Immature natural killer cell (primary cell): ENCODE measurements at regions not wholly inside any gene's neighbourhood (a gene's known extent, or its start where the extent isn't known, plus 50 kb on each side); places are given as distances from the start of the nearest gene placed in this dataset.

Experiments used
- DNase-seq, 3 donors: peaks; one replicate each; pipeline ENCODE4 v3.0.0; 2022; ENCODE audit warnings: mixed read lengths in 1 of 3
- H3K27ac Mint-ChIP-seq, 6 donors: one replicate each; pipeline ENCODE4 v1.8.0; 2020; ENCODE audit warnings: mixed read lengths in 6 of 6, mild to moderate bottlenecking in 5 of 6, inconsistent platforms in 4 of 6, moderate library complexity in 3 of 6
- H3K27me3 Mint-ChIP-seq, 3 donors: one replicate each; pipeline ENCODE4 v1.8.0; 2020 to 2021; ENCODE audit warnings: low read depth in 3 of 3, mild to moderate bottlenecking in 3 of 3, mixed read lengths in 3 of 3, moderate library complexity in 3 of 3, inconsistent platforms in 1 of 3
- H3K36me3 Mint-ChIP-seq, 3 donors: one replicate each; pipeline ENCODE4 v1.8.0; 2020; ENCODE audit warnings: mixed read lengths in 3 of 3, inconsistent platforms in 2 of 3, mild to moderate bottlenecking in 2 of 3
- H3K4me1 Mint-ChIP-seq, 2 donors: one replicate each; pipeline ENCODE4 v1.8.0; 2020; ENCODE audit warnings: inconsistent platforms in 2 of 2, mild to moderate bottlenecking in 2 of 2, mixed read lengths in 2 of 2, moderate library complexity in 1 of 2
- H3K4me3 Mint-ChIP-seq, 5 donors: one replicate each; pipeline ENCODE4 v1.8.0; 2020; ENCODE audit warnings: mild to moderate bottlenecking in 5 of 5, mixed read lengths in 5 of 5, inconsistent platforms in 3 of 5, moderate library complexity in 3 of 5
- H3K9me3 Mint-ChIP-seq, 6 donors: one replicate each; pipeline ENCODE4 v1.8.0; 2020; ENCODE audit warnings: mild to moderate bottlenecking in 6 of 6, mixed read lengths in 6 of 6, inconsistent platforms in 4 of 6, moderate library complexity in 3 of 6

DNA sequence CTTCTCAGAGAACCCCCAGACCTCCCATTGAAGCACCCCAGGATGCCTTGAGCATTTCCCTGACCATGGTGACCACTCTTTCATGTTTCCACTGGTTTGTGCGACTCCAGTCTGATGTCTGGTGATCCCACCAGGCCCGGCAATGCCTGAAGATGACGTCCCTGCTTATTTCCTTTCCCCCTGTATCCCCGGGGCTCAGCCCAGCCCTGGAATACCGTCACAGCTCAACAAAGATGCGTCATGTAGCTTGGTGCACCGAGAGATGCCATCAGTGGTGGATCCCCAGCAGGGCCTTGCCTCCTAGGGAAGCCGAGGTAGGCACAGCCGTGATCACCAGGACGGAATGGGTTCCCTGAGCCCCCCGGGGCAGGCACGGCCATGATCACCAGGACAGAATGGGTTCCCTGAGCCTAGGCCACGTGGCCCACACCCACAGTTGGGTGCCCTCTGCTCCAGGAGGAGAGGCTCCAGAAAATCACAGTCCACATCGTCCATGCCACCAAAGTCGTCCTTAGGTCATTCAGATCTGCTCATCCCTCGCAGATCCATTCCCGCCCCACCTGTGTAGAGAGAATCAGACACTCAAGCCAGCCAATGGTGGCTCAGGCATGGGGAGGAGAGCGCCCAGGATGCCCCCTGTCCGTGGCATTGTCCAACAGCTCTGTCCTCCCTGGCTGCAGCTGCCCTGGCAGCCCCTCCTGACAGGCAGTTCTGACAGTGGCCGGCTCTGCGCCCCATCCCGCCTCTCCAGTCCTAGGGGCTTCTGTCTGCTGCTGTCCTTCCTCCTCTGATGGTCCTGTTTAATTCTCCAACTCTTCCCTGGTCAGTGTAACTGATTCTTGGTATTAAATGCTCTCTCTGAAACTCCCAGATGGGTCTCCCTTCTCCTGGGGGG is 261.1 kb downstream of the RBFOX3 start:
- no peaks in the 10 kb centered on the region for H3K36me3 Mint-ChIP-seq
- no peak overlapping the region for H3K4me3 Mint-ChIP-seq
- peaks cover 3 to 23% (median 9%) of the 10 kb centered on the region in 3 donors for H3K27me3 Mint-ChIP-seq
- DNase-seq, result no peak
- no peak overlapping the region for H3K27ac Mint-ChIP-seq
- H3K4me1 Mint-ChIP-seq, result no peaks in the 10 kb centered on the region
- peaks cover 0 to 4% (median 0%) of the 10 kb centered on the region in 6 donors for H3K9me3 Mint-ChIP-seq

DNA sequence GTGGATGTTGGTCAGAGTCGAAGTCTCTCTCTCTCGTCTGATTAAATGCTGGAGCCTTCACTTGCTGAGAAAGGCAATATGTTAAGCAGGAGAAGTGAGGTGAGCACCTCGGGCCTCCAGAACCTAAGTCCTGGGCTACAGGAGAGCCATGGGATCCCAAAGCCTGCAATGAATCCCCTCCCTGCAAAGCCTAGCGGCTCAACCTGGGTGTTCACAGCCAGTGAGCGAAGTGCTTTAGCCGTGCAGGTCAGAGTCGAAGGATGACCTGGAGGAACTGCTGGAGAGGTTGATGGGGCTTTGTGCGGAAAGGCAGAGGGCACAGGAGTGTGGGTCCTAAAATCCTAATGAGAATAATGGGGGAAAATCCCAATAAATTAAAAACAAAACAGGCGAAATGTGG is 267.8 kb downstream of the ENGASE start:
- H3K27me3 Mint-ChIP-seq, result peaks cover 4 to 20% (median 6%) of the 10 kb centered on the region in 3 donors
- no peaks in the 10 kb centered on the region for H3K9me3 Mint-ChIP-seq
- H3K4me3 Mint-ChIP-seq, result no peak overlapping the region
- DNase-seq, result no peak
- no peaks in the 10 kb centered on the region for H3K4me1 Mint-ChIP-seq
- H3K36me3 Mint-ChIP-seq, result no peaks in the 10 kb centered on the region
- no peak overlapping the region for H3K27ac Mint-ChIP-seq

DNA sequence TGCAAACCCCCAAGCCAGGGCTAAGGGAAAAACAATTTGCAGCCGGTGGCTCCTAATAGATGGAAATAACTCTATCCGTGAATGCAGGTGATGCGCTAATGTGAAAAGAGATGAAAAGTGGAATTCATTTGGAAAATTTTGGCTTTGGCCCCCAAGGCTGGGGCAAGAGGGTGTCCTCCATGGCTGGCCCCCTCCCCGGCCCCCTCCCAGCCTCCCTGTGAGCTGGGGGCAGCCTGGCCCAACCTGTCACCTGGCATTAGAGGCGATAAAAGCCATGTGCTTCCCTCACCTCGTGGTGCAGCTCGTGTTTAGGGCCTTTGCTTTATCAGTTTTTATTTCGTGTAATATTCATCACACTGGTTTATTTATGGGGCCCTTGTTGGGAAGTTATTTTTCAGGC is 267.2 kb downstream of the ENGASE start:
- Mint-ChIP-seq H3K9me3 (no peaks in the 10 kb centered on the region), H3K36me3 (no peaks in the 10 kb centered on the region), H3K27ac (no peak overlapping the region), H3K4me1 (no peaks in the 10 kb centered on the region), H3K27me3 (peaks cover 6 to 20% (median 6%) of the 10 kb centered on the region in 3 donors), H3K4me3 (no peak overlapping the region)
- no peak for DNase-seq

DNA sequence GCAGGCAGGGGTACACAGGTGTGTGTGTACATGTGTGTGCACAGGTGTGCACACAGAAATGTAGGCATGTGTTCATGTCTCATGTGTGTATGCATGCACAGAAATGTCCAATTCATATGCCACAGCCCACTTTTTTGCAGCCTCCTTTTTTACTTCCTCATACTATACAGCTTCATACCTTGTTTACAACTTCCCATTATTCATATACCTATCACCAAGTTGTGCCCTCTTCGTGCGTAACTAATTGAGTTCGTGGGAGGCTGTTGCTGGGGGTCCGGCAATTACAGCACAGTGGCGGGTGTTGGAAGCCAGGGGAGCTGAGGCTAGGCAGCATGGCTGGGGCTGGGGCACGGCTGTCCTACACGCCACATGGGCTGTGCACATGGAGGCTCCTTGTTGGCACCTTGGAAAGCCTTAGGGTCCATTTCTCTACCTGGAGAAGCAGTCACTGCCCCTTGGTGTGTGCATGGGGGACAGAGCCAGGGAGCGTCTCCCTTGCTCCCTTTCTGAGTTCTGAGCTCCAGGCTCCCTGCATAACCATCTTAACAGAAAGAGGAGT is 266.7 kb downstream of the ENGASE start:
- no peak overlapping the region for H3K4me3 Mint-ChIP-seq
- DNase-seq, result no peak
- H3K36me3 Mint-ChIP-seq, result no peaks in the 10 kb centered on the region
- no peaks in the 10 kb centered on the region for H3K9me3 Mint-ChIP-seq
- no peak overlapping the region for H3K27ac Mint-ChIP-seq
- peaks cover 6 to 20% (median 6%) of the 10 kb centered on the region in 3 donors for H3K27me3 Mint-ChIP-seq
- H3K4me1 Mint-ChIP-seq, result no peaks in the 10 kb centered on the region

DNA sequence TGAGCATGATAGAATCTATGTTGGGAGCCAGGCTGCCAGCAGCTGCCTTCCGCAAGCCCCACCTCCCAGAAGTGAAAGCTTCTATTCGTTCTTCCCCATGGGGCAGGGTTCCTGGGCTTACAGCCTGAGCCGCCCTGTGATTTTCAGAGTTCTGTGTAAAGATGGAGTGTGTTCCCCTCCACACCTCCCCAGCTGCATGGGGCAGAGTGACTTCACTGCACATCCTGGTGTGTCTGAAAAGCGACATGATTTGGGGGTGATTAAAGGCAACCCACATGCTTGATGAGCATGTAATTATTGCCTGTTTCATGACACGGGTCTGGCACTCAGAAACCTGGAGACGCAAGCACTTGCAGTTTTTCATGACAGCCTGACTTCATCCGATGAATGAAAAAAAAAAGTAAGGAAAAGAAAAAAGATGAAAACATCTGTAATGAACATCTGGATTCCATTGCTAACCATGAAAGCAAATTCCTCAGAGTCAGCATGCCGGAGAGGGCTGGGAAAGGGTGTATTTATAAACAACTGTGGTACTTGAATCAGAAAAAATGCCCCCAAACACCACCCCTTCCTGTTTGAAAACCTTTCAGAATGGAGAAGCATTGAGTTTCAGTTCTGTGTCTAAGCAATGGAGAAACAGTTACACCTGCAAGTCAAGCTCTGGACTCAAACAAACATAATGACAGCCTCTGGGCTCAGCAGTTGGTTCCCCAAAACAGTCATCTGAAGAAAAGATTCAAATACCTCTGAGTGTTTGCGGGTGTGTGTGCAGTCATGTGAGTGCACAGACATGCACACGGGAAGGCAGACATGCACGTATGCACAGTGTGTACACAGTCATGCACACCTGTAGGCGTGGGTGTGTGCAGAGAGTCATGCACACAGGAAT is 266.0 kb downstream of the ENGASE start:
- Mint-ChIP-seq H3K4me1 (no peaks in the 10 kb centered on the region), H3K27me3 (peaks cover 3 to 19% (median 8%) of the 10 kb centered on the region in 3 donors), H3K36me3 (no peaks in the 10 kb centered on the region), H3K27ac (no peak overlapping the region), H3K9me3 (no peaks in the 10 kb centered on the region), H3K4me3 (no peak overlapping the region)
- no peak for DNase-seq

DNA sequence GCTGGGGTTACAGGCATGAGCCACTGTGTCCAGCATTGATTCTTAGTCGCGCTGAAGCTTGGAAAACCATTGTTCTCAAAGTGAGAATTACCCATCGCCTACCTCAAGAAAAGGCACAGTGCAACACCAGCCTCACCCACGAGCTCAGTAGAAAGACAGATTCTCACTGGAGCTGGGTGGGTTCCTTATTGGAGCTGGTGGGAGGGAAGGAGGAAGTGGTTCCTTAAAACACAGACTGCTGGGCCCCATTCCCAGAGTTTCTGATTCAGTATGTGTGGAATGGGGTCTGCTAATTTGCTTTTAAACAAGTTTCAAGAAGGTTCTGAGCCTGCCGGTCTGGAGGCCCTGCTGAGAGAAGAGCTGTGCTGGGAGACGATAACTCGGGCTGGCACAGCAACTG is 264.7 kb downstream of the ENGASE start:
- no peak overlapping the region for H3K27ac Mint-ChIP-seq

DNA sequence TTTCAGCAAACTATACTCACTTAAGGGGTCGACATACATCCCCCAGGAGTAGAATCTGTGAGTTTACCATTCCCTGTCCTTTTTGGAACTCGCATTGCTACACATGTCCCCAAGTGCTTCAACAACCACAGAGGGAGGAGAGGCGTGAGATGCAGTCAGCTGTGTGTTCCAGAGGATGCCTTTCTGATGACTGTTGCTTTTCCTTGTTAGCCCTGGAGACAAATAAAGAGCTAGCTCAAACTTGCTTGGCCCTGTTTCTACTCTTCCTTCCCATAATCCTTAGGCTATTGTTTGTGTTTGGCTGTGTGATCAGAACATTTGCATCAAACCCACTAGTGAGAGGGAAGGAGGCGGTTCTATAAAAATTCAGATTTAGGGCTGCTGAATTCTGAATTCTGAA is 264.0 kb downstream of the ENGASE start:
- no peak for DNase-seq
- Mint-ChIP-seq H3K4me3 (no peak overlapping the region), H3K27me3 (peaks cover 1 to 15% (median 8%) of the 10 kb centered on the region in 3 donors), H3K9me3 (no peaks in the 10 kb centered on the region), H3K4me1 (no peaks in the 10 kb centered on the region), H3K36me3 (no peaks in the 10 kb centered on the region), H3K27ac (no peak overlapping the region)

More for the DNA sequence above, 264.7 kb downstream of the ENGASE start:
- H3K4me1 Mint-ChIP-seq, result no peaks in the 10 kb centered on the region
- no peak overlapping the region for H3K4me3 Mint-ChIP-seq
- H3K27me3 Mint-ChIP-seq, result peaks cover 1 to 14% (median 8%) of the 10 kb centered on the region in 3 donors
- DNase-seq, result no peak
- H3K36me3 Mint-ChIP-seq, result no peaks in the 10 kb centered on the region
- no peaks in the 10 kb centered on the region for H3K9me3 Mint-ChIP-seq

DNA sequence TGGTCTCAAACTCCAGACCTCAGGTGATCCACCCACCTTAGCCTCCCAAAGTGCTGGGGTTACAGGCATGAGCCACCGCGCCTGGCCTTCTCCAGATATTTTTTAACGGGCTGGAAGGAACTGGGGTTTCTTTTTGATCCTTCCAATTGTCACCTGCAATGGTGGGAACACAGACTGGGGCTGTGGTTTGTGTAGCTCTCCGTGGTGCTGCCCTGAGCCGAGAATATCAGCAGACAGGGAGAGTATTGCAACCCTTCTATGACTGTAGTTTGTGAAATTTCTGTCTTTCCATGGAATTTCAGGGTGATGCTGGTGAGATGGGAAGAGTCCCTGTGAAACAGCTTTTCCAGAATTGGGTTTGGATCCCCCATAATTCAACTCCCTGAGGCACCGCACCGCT is 263.5 kb downstream of the ENGASE start:
- Mint-ChIP-seq H3K27ac (no peak overlapping the region), H3K27me3 (peaks cover 1 to 14% (median 8%) of the 10 kb centered on the region in 3 donors), H3K9me3 (no peaks in the 10 kb centered on the region), H3K4me1 (no peaks in the 10 kb centered on the region), H3K4me3 (no peak overlapping the region), H3K36me3 (no peaks in the 10 kb centered on the region)
- DNase-seq, result no peak

DNA sequence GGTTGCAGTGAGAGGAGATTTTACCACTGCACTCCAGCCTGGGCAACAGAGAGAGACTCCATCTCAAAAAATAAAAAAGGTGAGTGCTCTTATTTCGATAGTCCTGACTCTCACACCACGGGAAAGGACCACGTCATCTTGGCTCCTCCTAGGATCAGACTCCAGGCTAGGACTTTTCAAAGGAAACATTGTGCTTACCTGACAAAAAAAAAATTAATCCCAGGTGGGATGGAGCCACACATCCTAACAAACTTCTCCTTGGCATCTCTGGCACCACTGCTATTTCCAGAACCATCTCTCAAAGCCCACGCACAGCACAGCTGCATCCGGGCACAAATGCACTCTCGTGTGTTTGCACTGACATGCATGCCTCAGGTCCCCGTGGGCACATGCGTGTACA is 262.4 kb downstream of the ENGASE start:
- DNase-seq, result no peak
- H3K36me3 Mint-ChIP-seq, result no peaks in the 10 kb centered on the region
- no peaks in the 10 kb centered on the region for H3K4me1 Mint-ChIP-seq
- no peak overlapping the region for H3K27ac Mint-ChIP-seq
- H3K27me3 Mint-ChIP-seq, result peaks cover 3 to 17% (median 8%) of the 10 kb centered on the region in 3 donors
- H3K9me3 Mint-ChIP-seq, result no peaks in the 10 kb centered on the region
- no peak overlapping the region for H3K4me3 Mint-ChIP-seq

DNA sequence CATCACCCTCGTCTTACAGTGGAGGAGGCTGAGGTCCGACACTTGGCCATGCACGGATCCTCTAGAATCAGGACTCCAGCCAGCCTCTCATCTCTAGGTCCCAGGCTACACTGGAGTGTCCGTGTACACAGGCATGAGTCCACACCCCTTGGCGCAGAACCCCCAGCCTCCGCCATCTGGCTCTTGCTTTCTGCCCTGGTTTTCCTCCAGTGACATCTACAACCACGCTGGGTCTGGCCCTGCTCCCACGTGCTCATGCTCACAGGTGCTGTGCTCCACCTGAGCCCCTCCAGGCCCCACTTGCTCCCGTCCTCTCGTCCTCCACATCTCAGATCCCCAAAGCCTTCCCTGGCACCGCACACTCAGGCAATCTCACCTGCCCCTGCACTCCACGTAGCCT is 260.8 kb downstream of the ENGASE start:
- Mint-ChIP-seq H3K27ac (no peak overlapping the region), H3K27me3 (peaks cover 3 to 23% (median 8%) of the 10 kb centered on the region in 3 donors), H3K4me3 (no peak overlapping the region)

DNA sequence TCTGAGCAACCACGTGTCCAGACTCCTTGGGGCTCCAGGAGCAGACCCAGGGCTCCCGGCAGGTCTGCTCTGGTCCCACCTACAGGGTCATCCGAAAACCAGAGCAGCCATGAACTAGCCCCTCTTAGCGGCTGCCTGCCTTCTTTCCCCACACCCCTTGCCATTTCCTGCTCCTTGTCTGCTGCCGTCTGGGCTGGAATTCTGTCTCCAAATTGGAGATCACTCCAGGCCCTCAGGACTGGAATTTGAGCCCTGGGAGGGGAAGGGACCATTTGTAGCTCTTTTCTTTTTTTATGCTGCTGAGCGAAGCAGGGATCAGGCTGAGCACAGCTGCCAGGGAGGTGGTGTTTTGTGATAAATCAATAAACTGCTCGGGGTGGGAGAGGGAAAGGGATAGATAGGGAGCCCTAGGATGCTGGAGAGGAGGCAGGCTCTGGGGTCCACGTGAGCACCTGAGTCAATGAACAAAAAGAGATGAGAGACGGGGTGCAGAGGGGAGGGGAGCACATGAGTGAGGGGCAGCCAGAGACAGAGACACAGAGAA is 257.5 kb downstream of the ENGASE start:
- Mint-ChIP-seq H3K36me3 (no peaks in the 10 kb centered on the region), H3K4me3 (no peak overlapping the region), H3K4me1 (no peaks in the 10 kb centered on the region), H3K27me3 (peaks cover 2 to 16% (median 8%) of the 10 kb centered on the region in 3 donors), H3K9me3 (peaks cover 0 to 2% (median 0%) of the 10 kb centered on the region in 6 donors), H3K27ac (no peak overlapping the region)
- DNase-seq, result no peak

More for the DNA sequence above, 260.8 kb downstream of the ENGASE start:
- no peaks in the 10 kb centered on the region for H3K4me1 Mint-ChIP-seq
- no peak for DNase-seq
- no peaks in the 10 kb centered on the region for H3K36me3 Mint-ChIP-seq
- no peaks in the 10 kb centered on the region for H3K9me3 Mint-ChIP-seq

DNA sequence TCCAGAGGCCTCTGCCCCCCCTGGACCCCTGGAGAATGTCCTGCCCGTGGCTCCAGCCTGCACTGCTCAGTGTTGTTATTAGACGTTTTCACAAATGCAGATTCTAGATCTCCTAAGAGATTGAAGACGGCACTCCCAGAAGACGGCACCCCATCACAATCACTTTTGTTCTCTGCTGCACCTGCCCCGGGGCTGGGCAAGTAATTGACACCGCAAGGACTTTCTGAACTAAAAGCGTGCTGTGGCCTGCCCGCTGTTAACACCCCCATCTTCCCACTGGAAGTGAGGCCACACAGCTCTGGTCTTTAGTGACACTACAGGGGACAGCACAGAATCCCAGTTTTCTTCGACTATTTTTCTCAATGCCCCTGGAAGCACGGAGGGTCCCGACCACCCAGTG is 256.9 kb downstream of the ENGASE start:
- no peaks in the 10 kb centered on the region for H3K36me3 Mint-ChIP-seq
- H3K9me3 Mint-ChIP-seq, result peaks cover 0 to 2% (median 0%) of the 10 kb centered on the region in 6 donors
- no peak overlapping the region for H3K4me3 Mint-ChIP-seq
- H3K4me1 Mint-ChIP-seq, result no peaks in the 10 kb centered on the region
- H3K27ac Mint-ChIP-seq, result no peak overlapping the region
- peaks cover 2 to 16% (median 8%) of the 10 kb centered on the region in 3 donors for H3K27me3 Mint-ChIP-seq
- no peak for DNase-seq

DNA sequence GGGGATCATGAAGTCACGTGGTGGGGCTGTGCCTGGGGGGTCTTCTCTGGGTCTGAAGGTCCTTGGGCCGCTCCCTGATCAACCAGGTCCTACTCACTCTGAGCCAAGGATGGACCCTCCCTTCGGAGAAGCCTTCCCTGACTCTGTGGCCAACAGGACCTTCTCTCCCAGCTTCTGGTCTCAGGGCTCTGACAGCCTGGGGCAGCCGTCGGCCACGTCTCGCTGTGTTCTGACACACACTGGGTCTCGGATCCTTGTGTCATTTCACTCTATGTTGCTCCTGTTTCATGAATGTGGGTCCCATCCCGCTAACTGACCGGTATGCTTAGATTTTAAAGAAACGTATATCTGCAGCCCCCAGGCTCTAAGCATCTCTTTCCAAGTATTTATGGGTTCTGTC is 256.1 kb downstream of the ENGASE start:
- Mint-ChIP-seq H3K4me3 (no peak overlapping the region), H3K27ac (no peak overlapping the region), H3K36me3 (no peaks in the 10 kb centered on the region), H3K4me1 (no peaks in the 10 kb centered on the region), H3K9me3 (peaks cover 0 to 2% (median 0%) of the 10 kb centered on the region in 6 donors), H3K27me3 (peaks cover 2 to 14% (median 8%) of the 10 kb centered on the region in 3 donors)
- DNase-seq, result no peak
